NT2/D1 (cell line): ENCODE measurements at regions not wholly inside any gene's neighbourhood (a gene's known extent, or its start where the extent isn't known, plus 50 kb on each side); places are given as distances from the start of the nearest gene placed in this dataset.

Source experiments
- DNase-seq: peaks from one replicate; pipeline ENCODE4 v3.0.0-alpha.2; 2011; ENCODE audit warnings: low read depth, low spot score
- H3K27me3 ChIP-seq: 2 replicates; pipeline ENCODE4 v1.6.0; 2011; ENCODE audit warnings: mild to moderate bottlenecking; ENCODE audit not compliant: insufficient read length, insufficient read depth
- H3K36me3 ChIP-seq: 2 replicates; pipeline ENCODE4 v1.6.1; 2011; ENCODE audit warnings: mild to moderate bottlenecking, low read length, mixed read lengths; ENCODE audit not compliant: insufficient read depth, insufficient read length
- H3K4me1 ChIP-seq: 2 replicates; pipeline ENCODE4 v1.5.1; 2011; ENCODE audit not compliant: insufficient read depth, insufficient read length
- H3K4me3 ChIP-seq: 2 replicates; pipeline ENCODE4 v1.5.1; 2011; ENCODE audit warnings: low read depth; ENCODE audit not compliant: insufficient read length
- H3K9ac ChIP-seq: 2 replicates; pipeline ENCODE4 v1.6.0; 2011; ENCODE audit warnings: low read depth; ENCODE audit not compliant: insufficient read length
- H3K9me3 ChIP-seq: 2 replicates; pipeline ENCODE4 v1.5.1; 2011; ENCODE audit warnings: mild to moderate bottlenecking, low read length; ENCODE audit not compliant: insufficient read depth
- SUZ12 ChIP-seq: IDR thresholded peaks from 2 replicates; pipeline ENCODE4 v1.6.1; 2011; ENCODE audit not compliant: insufficient read length, insufficient read depth; ENCODE audit errors: extremely low read depth
- YY1 ChIP-seq: IDR thresholded peaks from 2 replicates; pipeline ENCODE4 v1.6.1; 2011; ENCODE audit not compliant: insufficient read length, insufficient read depth
- ZNF274 ChIP-seq: IDR thresholded peaks from 2 replicates; pipeline ENCODE4 v1.6.1; 2011; ENCODE audit warnings: mild to moderate bottlenecking, low read depth, low read length

DNA sequence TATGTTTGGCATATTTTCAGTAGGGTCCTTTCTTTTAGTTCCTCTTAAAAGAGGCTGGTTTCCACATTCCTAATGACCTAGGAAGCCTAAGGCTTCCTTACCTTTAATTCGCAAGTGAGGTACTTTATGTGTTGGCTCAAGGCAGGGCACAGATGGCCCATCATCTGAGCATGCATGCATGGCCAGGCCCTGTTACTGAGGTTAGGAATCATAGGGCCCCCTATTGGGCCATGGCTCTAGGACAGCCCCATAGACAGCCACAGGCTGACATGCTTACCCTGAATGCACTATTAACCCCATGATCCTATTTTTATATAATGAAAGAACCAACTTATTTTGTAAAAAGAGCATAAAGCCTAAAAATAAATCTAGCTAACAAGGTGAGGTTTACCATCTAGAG lies 271.4 kb downstream of the ELAVL2 start:
- Histone ChIP-seq H3K4me3 (no peak overlapping the region), H3K27me3 (no peaks in the 10 kb centered on the region), H3K36me3 (no peaks in the 10 kb centered on the region), H3K9me3 (no peaks in the 10 kb centered on the region; the same call in 1 of the 2 replicates), H3K9ac (no peak overlapping the region), H3K4me1 (peaks cover 3% of the 10 kb centered on the region)
- TF ChIP-seq SUZ12: no peak
- TF ChIP-seq YY1: no peak
- TF ChIP-seq ZNF274: no peak
- DNase-seq: no peak

DNA sequence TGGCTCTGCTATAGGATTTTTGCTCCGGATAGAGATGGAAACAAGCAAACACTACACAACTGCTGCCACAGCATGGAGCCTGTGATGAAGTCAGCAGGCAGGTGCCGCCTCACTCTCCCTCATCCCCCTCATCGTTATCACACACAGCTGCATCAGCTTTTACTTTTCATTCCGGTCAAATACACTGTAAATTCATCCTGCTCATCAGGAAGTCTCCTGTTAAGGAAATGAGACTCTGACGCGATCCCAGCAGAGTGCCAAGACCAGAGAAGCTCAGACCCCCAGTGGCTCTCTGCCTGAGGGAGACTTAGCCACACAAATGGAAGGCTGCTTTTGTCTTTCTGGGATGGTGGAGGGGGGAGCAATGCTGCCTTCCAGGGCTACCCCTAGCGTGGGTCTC lies 270.2 kb downstream of the ELAVL2 start:
- Histone ChIP-seq H3K9me3 (no peaks in the 10 kb centered on the region; the same call in 1 of the 2 replicates), H3K36me3 (no peaks in the 10 kb centered on the region), H3K4me1 (peaks cover 3% of the 10 kb centered on the region), H3K9ac (no peak overlapping the region), H3K4me3 (no peak overlapping the region), H3K27me3 (no peaks in the 10 kb centered on the region)
- TF ChIP-seq SUZ12: no peak
- no peak for TF ChIP-seq ZNF274
- TF ChIP-seq YY1: no peak
- no peak for DNase-seq

DNA sequence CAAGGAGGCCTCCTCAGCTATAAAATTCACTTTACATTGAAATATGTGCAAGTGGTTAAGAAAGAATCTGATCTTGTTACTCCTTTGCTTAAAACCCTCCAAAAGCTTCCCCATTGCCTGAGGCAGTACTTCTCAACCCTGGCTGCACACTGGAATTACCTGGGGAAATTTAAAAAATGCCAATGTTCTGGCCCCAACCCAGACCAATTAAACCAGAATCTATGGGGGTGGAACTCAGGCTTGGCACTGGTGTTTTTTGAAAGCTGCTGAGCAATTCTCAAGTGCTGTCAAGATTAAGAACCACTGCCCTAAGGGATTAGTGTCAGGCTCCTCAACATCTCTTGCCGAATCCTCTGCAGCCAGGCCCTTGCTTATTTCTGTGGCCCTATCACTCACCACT lies 269.6 kb downstream of the ELAVL2 start:
- Histone ChIP-seq H3K9me3 (no peaks in the 10 kb centered on the region; the same call in 1 of the 2 replicates), H3K36me3 (no peaks in the 10 kb centered on the region), H3K4me3 (no peak overlapping the region), H3K4me1 (peaks cover 3% of the 10 kb centered on the region), H3K9ac (no peak overlapping the region), H3K27me3 (no peaks in the 10 kb centered on the region)
- no peak for DNase-seq
- no peak for TF ChIP-seq YY1
- no peak for TF ChIP-seq ZNF274
- no peak for TF ChIP-seq SUZ12

DNA sequence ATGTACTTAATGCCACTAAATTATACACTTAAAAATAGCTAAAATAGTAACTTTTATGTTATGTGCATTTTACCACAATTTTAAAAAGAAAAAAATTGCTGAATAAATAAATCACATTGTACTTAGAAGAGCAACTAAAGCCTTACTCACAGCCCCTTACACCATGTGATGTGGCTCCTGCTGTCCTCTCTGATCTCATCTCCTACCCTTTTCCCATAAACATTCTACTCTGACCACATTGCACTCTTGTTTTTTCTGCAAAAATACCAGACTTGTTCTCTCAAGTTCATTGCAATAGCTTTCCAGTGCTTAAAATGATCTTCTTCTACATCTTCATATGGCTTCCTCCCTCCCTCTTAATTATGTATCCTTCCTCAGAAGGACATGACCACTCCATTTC lies 268.4 kb downstream of the ELAVL2 start:
- Histone ChIP-seq H3K27me3 (no peaks in the 10 kb centered on the region), H3K9ac (no peak overlapping the region), H3K4me1 (peaks cover 3% of the 10 kb centered on the region), H3K9me3 (no peaks in the 10 kb centered on the region; the same call in 1 of the 2 replicates), H3K4me3 (no peak overlapping the region), H3K36me3 (no peaks in the 10 kb centered on the region)
- TF ChIP-seq YY1 (no peak), SUZ12 (no peak), ZNF274 (no peak)
- no peak for DNase-seq

DNA sequence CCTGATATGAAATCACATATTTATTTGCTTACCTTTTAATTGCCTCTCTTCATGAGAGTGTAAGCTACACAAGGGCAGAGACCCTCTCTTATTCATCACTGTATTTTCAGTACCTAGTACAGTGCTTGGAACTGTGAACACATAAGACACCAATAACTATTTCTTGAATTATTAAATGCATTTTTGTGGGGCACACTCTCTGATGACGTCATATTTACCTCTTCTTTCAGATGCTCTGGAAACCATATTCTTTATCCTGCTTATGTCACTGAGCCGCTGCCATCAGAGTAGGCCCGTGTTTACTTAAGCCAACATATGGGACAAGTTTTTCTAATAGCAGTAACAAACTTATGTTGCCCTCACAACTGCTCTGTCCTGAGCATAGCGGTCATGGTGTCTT lies 266.5 kb downstream of the ELAVL2 start:
- Histone ChIP-seq H3K36me3 (no peaks in the 10 kb centered on the region), H3K27me3 (no peaks in the 10 kb centered on the region), H3K4me1 (peaks cover 3% of the 10 kb centered on the region), H3K9me3 (no peaks in the 10 kb centered on the region; the same call in 1 of the 2 replicates), H3K9ac (no peak overlapping the region), H3K4me3 (no peak overlapping the region)
- no peak for DNase-seq
- TF ChIP-seq YY1 (no peak), SUZ12 (no peak), ZNF274 (no peak)

DNA sequence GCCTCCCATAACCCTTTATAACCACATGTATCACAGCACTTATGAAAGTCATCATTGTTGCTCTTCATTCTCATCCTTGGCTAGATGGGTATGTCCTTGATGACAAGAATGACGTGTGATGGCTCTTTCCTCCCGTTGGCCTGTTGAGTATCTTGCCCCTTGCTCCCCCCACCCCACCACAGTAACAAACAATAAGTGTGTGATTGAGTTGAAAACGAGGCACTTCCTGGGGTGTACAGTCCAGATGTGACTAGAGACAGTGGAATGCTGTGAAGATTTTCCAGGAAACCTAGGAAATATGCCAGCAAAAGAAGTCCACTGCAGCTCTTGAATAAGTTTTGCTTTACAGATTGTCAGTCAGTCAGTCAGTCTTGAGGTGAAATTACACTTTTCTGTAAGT lies 262.5 kb downstream of the ELAVL2 start:
- no peaks in the 10 kb centered on the region for H3K36me3 ChIP-seq
- no peaks in the 10 kb centered on the region for H3K27me3 ChIP-seq
- no peak for DNase-seq
- H3K4me3 ChIP-seq: no peak overlapping the region
- H3K4me1 ChIP-seq: no peaks in the 10 kb centered on the region
- no peaks in the 10 kb centered on the region; the same call in 1 of the 2 replicates for H3K9me3 ChIP-seq
- no peak for TF ChIP-seq YY1
- TF ChIP-seq SUZ12: no peak
- TF ChIP-seq ZNF274: no peak
- H3K9ac ChIP-seq: no peak overlapping the region

DNA sequence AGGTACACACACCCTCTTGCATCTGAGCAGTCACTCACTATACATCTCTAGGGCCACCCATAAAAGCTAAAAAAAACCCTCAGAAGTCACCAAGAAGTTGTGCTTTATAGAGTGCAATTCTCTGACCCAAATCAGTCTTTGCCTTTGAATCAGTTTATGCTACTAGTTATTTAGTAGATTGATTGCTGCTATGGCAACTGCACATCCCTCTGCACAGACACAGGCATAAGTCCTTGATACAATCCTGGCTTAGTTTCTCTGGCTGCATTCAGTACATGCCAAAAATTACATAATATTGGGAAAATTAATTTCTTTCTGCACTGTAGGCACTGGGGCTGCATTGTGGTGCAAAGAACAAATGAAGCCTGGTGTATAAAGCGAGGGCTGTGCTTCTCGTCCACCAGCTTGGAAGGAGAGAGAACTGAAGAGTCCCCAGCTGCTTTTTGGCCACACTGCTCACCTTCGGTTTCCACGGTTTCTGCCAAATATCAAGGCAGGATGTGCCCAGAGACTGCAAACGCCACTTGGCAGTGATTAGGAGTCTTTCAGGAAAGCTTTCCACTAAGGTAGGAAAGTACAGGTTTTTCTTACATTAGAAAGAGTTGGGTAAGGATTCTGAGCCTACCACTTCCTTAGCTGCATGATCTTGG lies 258.4 kb downstream of the ELAVL2 start:
- no peak for TF ChIP-seq ZNF274
- TF ChIP-seq YY1: no peak
- no peak for TF ChIP-seq SUZ12
- DNase-seq: no peak
- H3K9me3 ChIP-seq: no peaks in the 10 kb centered on the region
- no peaks in the 10 kb centered on the region for H3K27me3 ChIP-seq
- no peaks in the 10 kb centered on the region for H3K36me3 ChIP-seq
- no peak overlapping the region for H3K4me3 ChIP-seq
- no peaks in the 10 kb centered on the region for H3K4me1 ChIP-seq
- H3K9ac ChIP-seq: no peak overlapping the region
